Memory B cell (primary cell): ENCODE measurements at regions not wholly inside any gene's neighbourhood (a gene's known extent, or its start where the extent isn't known, plus 50 kb on each side); places are given as distances from the start of the nearest gene placed in this dataset.
A peak's percentile ranks its signal among the peaks of the same experiment; 100 is the strongest.
"Not testable (repeated sequence)": the region's sequence is repeated elsewhere in the genome, so short reads cannot be mapped to it uniquely, and the experiment has no call there.

Experiments used
- ATAC-seq: fragments of 150-1000 bp; cut with Tn5 transposase; 2 replicates; pipeline ENCODE4 v1.10.0; 2021; ENCODE audit warnings: low read depth, mild to moderate bottlenecking, moderate library complexity
- DNase-seq, 2 donors: peaks; one replicate each; pipeline ENCODE4 v3.0.0; 2022; ENCODE audit warnings: low spot score in 2 of 2
- H3K27ac Mint-ChIP-seq: one replicate; pipeline ENCODE4 v1.8.0; 2022; ENCODE audit warnings: mild to moderate bottlenecking, moderate library complexity, mixed read lengths
- H3K27me3 Mint-ChIP-seq: one replicate; pipeline ENCODE4 v1.8.0; 2022; ENCODE audit warnings: mixed read lengths
- H3K36me3 Mint-ChIP-seq: one replicate; pipeline ENCODE4 v1.8.0; 2022; ENCODE audit warnings: mild to moderate bottlenecking, mixed read lengths
- H3K4me1 Mint-ChIP-seq: one replicate; pipeline ENCODE4 v1.8.0; 2022; ENCODE audit warnings: mixed read lengths
- H3K4me3 Mint-ChIP-seq: one replicate; pipeline ENCODE4 v1.8.0; 2022; ENCODE audit warnings: mild to moderate bottlenecking, moderate library complexity, mixed read lengths
- H3K9me3 Mint-ChIP-seq: one replicate; pipeline ENCODE4 v1.8.0; 2022; ENCODE audit warnings: mixed read lengths

- H3K27ac Mint-ChIP-seq, DNase-seq, H3K9me3 Mint-ChIP-seq, H3K36me3 Mint-ChIP-seq, H3K4me3 Mint-ChIP-seq, H3K4me1 Mint-ChIP-seq: not testable (repeated sequence)
- H3K27me3 Mint-ChIP-seq, result peaks cover 11% of the 10 kb centered on the region
- ATAC-seq, result peak; percentile 50
Measured at GRCh38 chr17:6373599-6373998, 61.3 kb downstream of the AIPL1 start.

- no peaks in the 10 kb centered on the region for H3K36me3 Mint-ChIP-seq
- no peak overlapping the region for H3K27ac Mint-ChIP-seq
- H3K4me1 Mint-ChIP-seq, result no peaks in the 10 kb centered on the region
- peaks cover 20% of the 10 kb centered on the region for H3K27me3 Mint-ChIP-seq
- H3K9me3 Mint-ChIP-seq, result no peaks in the 10 kb centered on the region
- H3K4me3 Mint-ChIP-seq, result no peak overlapping the region
- no peak for ATAC-seq
- no peak for DNase-seq
Measured at GRCh38 chr17:6366221-6366666, 68.7 kb downstream of the AIPL1 start.

- DNase-seq, result no peak
- no peaks in the 10 kb centered on the region for H3K36me3 Mint-ChIP-seq
- H3K9me3 Mint-ChIP-seq, result no peaks in the 10 kb centered on the region
- no peak for ATAC-seq
- H3K27ac Mint-ChIP-seq, result no peak overlapping the region
- no peaks in the 10 kb centered on the region for H3K4me1 Mint-ChIP-seq
- H3K27me3 Mint-ChIP-seq, result peaks cover 18% of the 10 kb centered on the region
- no peak overlapping the region for H3K4me3 Mint-ChIP-seq
Measured at GRCh38 chr17:6365200-6365943, 69.5 kb downstream of the AIPL1 start.

- ATAC-seq (no peak), DNase-seq (no peak)
- Mint-ChIP-seq H3K36me3 (no peaks in the 10 kb centered on the region), H3K4me1 (no peaks in the 10 kb centered on the region), H3K9me3 (peaks cover 4% of the 10 kb centered on the region), H3K4me3 (no peak overlapping the region), H3K27me3 (peaks cover 17% of the 10 kb centered on the region), H3K27ac (no peak overlapping the region)
Measured at GRCh38 chr17:6361733-6362132, 73.2 kb downstream of the AIPL1 start.

- H3K27me3 Mint-ChIP-seq, result peaks cover 13% of the 10 kb centered on the region
- H3K4me1 Mint-ChIP-seq, result no peaks in the 10 kb centered on the region
Measured at GRCh38 chr17:6358131-6358530, 76.8 kb downstream of the AIPL1 start.

GRCh38 chr17:6356562-6356961 is 78.4 kb downstream of the AIPL1 start:
- ATAC-seq (no peak), DNase-seq (no peak)
- Mint-ChIP-seq H3K4me1 (no peaks in the 10 kb centered on the region), H3K4me3 (no peak overlapping the region), H3K9me3 (peaks cover 4% of the 10 kb centered on the region), H3K27ac (no peak overlapping the region), H3K36me3 (no peaks in the 10 kb centered on the region), H3K27me3 (peaks cover 10% of the 10 kb centered on the region)

More at GRCh38 chr17:6358131-6358530, 76.8 kb downstream of the AIPL1 start:
- Mint-ChIP-seq H3K36me3 (no peaks in the 10 kb centered on the region), H3K4me3 (no peak overlapping the region), H3K9me3 (peaks cover 4% of the 10 kb centered on the region), H3K27ac (no peak overlapping the region)
- DNase-seq, result no peak
- ATAC-seq, result no peak

- H3K27ac Mint-ChIP-seq, result no peak overlapping the region
- ATAC-seq, result no peak
- H3K27me3 Mint-ChIP-seq, result peaks cover 14% of the 10 kb centered on the region
- DNase-seq, result no peak
- no peak overlapping the region for H3K4me3 Mint-ChIP-seq
- peaks cover 3% of the 10 kb centered on the region for H3K9me3 Mint-ChIP-seq
- H3K36me3 Mint-ChIP-seq, result no peaks in the 10 kb centered on the region
- H3K4me1 Mint-ChIP-seq, result no peaks in the 10 kb centered on the region
Measured at GRCh38 chr17:6355196-6355595, 79.7 kb downstream of the AIPL1 start.

- DNase-seq (no peak), ATAC-seq (no peak)
- H3K27me3 Mint-ChIP-seq, result peaks cover 15% of the 10 kb centered on the region
- no peaks in the 10 kb centered on the region for H3K4me1 Mint-ChIP-seq
- H3K4me3 Mint-ChIP-seq, result no peak overlapping the region
- H3K9me3 Mint-ChIP-seq, result no peaks in the 10 kb centered on the region
- H3K27ac Mint-ChIP-seq, result no peak overlapping the region
- no peaks in the 10 kb centered on the region for H3K36me3 Mint-ChIP-seq
Measured at GRCh38 chr17:6352801-6353560, 81.9 kb downstream of the AIPL1 start.

GRCh38 chr17:6352016-6352415 is 82.9 kb downstream of the AIPL1 start:
- H3K4me1 Mint-ChIP-seq, result no peaks in the 10 kb centered on the region
- ATAC-seq (no peak), DNase-seq (no peak)
- no peaks in the 10 kb centered on the region for H3K9me3 Mint-ChIP-seq
- no peak overlapping the region for H3K27ac Mint-ChIP-seq
- H3K36me3 Mint-ChIP-seq, result no peaks in the 10 kb centered on the region
- no peak overlapping the region for H3K4me3 Mint-ChIP-seq
- H3K27me3 Mint-ChIP-seq, result peaks cover 20% of the 10 kb centered on the region

GRCh38 chr17:6350806-6351205 is 84.1 kb downstream of the AIPL1 start:
- Mint-ChIP-seq H3K27me3 (peaks cover 20% of the 10 kb centered on the region), H3K36me3 (no peaks in the 10 kb centered on the region), H3K4me1 (no peaks in the 10 kb centered on the region), H3K4me3 (no peak overlapping the region), H3K9me3 (no peaks in the 10 kb centered on the region), H3K27ac (no peak overlapping the region)
- DNase-seq (no peak), ATAC-seq (no peak)

- no peak overlapping the region for H3K27ac Mint-ChIP-seq
- H3K36me3 Mint-ChIP-seq, result no peaks in the 10 kb centered on the region
- H3K4me1 Mint-ChIP-seq, result no peaks in the 10 kb centered on the region
- H3K4me3 Mint-ChIP-seq, result no peak overlapping the region
- no peaks in the 10 kb centered on the region for H3K9me3 Mint-ChIP-seq
- ATAC-seq, result no peak
- H3K27me3 Mint-ChIP-seq, result peaks cover 17% of the 10 kb centered on the region
- DNase-seq, result no peak
Measured at GRCh38 chr17:6348891-6349290, 86.0 kb downstream of the AIPL1 start.

- DNase-seq (no peak), ATAC-seq (no peak)
- no peaks in the 10 kb centered on the region for H3K36me3 Mint-ChIP-seq
- H3K4me3 Mint-ChIP-seq, result no peak overlapping the region
- H3K27me3 Mint-ChIP-seq, result peaks cover 14% of the 10 kb centered on the region
- H3K9me3 Mint-ChIP-seq, result no peaks in the 10 kb centered on the region
- no peak overlapping the region for H3K27ac Mint-ChIP-seq
- H3K4me1 Mint-ChIP-seq, result no peaks in the 10 kb centered on the region
Measured at GRCh38 chr17:6347776-6348175, 87.1 kb downstream of the AIPL1 start.

- ATAC-seq, result no peak
Measured at GRCh38 chr17:6346986-6347385, 87.9 kb downstream of the AIPL1 start.

GRCh38 chr17:6346156-6346786 is 88.7 kb downstream of the AIPL1 start:
- Mint-ChIP-seq H3K9me3 (no peaks in the 10 kb centered on the region), H3K4me3 (no peak overlapping the region), H3K27me3 (peaks cover 11% of the 10 kb centered on the region), H3K4me1 (no peaks in the 10 kb centered on the region), H3K27ac (no peak overlapping the region), H3K36me3 (no peaks in the 10 kb centered on the region)
- ATAC-seq (no peak), DNase-seq (no peak)

More at GRCh38 chr17:6346986-6347385, 87.9 kb downstream of the AIPL1 start:
- H3K27ac Mint-ChIP-seq, result no peak overlapping the region
- DNase-seq, result no peak
- H3K4me3 Mint-ChIP-seq, result no peak overlapping the region
- no peaks in the 10 kb centered on the region for H3K36me3 Mint-ChIP-seq
- no peaks in the 10 kb centered on the region for H3K4me1 Mint-ChIP-seq
- peaks cover 11% of the 10 kb centered on the region for H3K27me3 Mint-ChIP-seq
- no peaks in the 10 kb centered on the region for H3K9me3 Mint-ChIP-seq
